CMK (cell line): ENCODE measurements at regions not wholly inside any gene's neighbourhood (a gene's known extent, or its start where the extent isn't known, plus 50 kb on each side); places are given as distances from the start of the nearest gene placed in this dataset.
"Not testable (repeated sequence)": the region's sequence is repeated elsewhere in the genome, so short reads cannot be mapped to it uniquely, and the experiment has no call there.

Experiments used
- DNase-seq: peaks from one replicate; pipeline ENCODE4 v3.0.0-alpha.2; 2010; ENCODE audit warnings: low read depth

GRCh38 chr3:105223815-105224214 lies 142.9 kb upstream of the ALCAM start:
- no peak for DNase-seq

GRCh38 chr3:105228696-105229095 lies 138.0 kb upstream of the ALCAM start:
- DNase-seq: no peak

DNA sequence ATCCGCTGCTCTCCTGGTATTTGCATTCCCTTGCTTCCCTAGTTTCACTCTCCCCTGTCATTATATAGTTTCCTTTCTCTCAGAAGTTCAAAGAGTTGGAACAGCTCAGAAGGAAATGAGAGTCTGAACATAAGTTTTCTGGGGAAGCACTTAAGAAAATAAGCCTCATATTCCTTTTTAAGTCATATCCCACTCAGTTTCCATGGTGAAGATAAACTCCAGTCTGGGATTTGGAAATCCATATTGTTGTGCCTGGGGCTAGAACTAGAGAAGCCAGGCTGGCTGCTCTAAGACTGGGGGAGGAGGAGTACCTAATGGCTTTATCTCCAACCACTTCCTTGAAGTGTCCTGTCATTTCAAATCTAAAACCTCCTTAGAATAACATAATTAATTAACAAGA lies 134.2 kb upstream of the ALCAM start:
- DNase-seq: no peak

- DNase-seq: no peak
Observed at GRCh38 chr3:105233010-105233409, 133.7 kb upstream of the ALCAM start.

DNA sequence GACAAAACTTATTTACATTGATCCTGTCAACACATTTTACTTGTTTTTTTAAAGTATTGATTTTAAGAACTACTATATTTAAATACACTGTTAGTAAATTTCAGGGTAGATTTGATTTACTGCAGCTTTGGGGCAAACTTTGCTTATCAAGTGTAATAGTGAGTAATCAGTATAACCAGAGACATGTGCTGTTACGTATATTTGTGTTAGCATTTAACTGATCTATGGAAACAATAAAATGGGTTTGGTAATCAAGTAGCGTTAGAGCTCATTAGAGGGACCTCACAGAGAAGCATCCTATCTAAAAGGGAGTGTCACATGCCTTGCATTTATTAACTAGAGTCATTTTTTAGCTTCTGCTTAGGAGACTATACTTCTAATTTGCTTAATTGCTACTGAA lies 131.5 kb upstream of the ALCAM start:
- no peak for DNase-seq

DNA sequence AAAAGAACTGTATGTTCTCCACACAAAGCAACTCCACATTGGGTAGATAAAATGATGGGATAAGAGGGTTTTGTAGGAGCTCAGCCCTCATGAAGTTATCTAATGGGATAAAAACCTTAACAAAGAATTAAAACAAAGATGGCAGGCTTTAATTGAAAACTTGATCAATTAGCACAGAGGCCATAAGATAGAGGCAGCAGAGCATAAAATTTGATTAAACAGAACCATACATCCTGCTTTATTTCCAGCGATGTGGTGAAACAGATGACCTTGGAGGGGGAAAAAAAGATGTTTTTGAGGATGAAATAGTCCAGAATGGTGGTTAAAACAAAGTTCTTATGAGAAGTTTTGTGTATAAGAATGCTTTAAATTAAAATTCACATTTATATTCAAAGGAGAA lies 130.9 kb upstream of the ALCAM start:
- no peak for DNase-seq

DNA sequence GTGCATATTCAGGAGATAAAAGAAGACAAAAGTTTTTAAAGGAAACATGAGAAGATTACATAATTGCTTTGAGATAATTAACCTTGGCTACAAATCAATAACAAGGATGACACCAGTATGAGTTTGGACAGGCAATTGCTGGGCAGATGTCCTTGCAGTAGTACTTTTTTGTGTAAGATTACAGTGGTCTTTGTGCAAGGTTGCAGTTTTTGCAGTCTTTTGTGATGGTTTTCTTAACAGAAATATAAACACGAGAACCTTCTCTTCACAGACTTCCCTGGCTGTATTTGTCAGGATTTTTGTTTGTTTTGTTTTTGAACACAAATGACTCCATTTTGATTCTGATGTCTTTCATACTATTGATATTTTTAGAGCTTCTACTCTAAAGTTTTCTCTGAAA lies 128.3 kb upstream of the ALCAM start:
- no peak for DNase-seq

- no peak for DNase-seq
Observed at GRCh38 chr3:105243076-105243475, 123.6 kb upstream of the ALCAM start.

DNA sequence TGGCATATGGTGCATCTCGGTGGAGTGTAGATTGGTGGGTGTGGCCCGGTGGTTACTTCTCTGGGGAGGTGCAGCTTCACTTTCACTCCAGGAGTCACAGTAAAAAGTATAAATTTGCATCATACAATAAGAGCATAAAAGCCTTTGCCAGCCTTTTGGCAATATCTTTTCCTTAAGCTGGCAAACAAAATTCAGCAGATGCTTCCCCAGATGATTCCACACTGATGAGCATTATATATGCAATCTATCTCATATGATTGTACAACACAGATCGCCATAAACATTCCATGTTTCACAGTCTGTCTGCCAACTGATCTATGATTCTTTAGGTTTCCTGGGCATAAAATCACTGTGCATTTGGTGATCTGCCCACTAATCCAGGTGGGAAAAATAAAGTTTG lies 120.2 kb upstream of the ALCAM start:
- no peak for DNase-seq

- DNase-seq: no peak
Observed at GRCh38 chr3:105253225-105253624, 113.5 kb upstream of the ALCAM start.

DNA sequence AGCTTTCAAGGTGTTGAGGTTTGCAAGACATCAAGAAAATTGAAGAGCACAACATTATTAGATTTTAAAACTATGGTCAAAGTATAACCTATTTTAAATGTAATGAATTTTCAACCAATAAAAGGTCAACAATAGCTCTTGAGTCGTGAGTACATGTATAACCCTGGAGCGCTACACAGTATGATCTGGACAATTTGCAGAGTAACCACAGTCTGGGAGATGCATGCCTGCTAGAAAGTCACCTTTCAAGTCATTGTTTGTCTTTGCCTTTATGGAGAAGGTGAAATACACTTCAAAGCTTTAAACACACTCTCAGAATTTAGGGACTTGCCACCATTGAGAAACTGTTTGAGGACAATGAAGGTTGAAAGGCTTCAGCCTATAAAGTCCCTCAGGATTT lies 112.6 kb upstream of the ALCAM start:
- DNase-seq: no peak

DNA sequence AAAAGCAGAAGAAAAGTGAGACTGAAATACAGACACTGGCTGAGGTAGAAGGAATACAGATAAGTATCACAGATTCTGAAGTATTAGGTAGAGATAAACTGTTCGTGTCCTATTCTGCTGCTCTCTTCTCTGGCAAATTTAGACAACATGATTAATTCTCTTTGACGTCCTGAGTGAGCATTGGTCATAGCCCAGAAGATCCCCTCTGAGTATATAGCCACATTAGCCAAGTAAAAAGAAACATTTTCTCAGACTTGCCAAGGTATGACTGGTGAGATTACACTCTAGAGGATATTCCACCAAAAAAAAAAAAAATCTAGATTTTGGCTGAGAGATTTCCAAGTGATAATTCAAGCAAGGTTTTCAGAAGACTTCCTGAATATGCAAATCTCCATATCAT lies 111.4 kb upstream of the ALCAM start:
- no peak for DNase-seq

GRCh38 chr3:105259496-105259895 lies 107.2 kb upstream of the ALCAM start:
- no peak for DNase-seq

DNA sequence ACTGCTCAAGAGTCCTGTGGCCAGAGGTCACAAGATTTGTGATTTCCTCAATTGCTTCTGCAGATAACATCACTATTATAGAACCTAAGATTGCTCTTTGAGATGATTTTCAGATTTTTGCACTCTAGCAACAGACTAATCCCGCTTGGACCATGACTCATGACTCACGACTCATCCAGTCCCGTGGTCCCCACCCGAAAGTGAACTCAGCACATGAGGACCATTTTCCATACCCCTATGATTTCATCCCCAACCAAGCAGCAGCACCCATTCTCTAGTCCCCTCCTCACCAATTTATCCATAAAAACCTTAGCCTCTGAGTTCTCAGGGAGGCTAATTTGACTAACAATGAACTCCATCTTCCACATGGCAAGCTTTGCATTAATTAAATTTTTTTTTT lies 106.3 kb upstream of the ALCAM start:
- no peak for DNase-seq

DNA sequence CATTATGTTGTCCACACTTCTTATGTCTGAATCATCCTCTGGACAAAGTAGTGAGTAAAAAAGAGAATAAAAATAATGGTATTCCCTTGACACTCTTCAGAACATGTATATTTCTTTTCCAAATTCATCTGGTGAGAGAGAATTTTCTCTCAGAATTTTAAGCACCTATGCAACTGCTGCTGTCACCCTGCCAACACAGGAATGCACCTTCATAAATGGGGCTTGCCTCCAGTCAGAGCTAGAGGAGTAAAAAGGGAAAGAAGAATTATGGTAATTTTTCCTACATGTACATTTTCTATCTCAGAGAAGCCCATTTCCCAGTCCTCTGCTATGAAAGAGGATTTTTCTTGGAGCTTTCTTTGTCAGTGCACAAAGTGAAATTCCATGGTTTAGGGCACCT lies 92.2 kb upstream of the ALCAM start:
- no peak for DNase-seq

- DNase-seq: no peak
Observed at GRCh38 chr3:105274958-105275357, 91.8 kb upstream of the ALCAM start.

DNA sequence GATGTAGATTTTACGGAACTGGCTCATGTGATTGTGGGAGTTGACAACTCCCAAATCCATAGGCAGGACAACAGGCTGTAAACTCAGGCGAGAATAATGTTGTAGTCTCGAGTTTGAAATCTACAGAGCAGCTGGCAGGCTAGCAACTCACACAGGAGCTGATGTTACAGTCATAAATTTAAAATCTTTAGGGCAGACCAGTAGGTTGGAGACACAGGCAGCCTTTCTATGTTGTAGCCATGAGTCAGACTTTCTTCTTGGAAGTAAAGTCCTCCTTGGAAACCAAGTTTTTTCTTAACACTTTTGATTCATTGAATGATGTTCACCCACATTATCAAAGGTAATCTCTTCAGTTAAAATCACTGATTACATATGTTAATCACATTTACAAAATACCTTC lies 89.1 kb upstream of the ALCAM start:
- DNase-seq: no peak

GRCh38 chr3:105278688-105279087 lies 88.0 kb upstream of the ALCAM start:
- no peak for DNase-seq

- DNase-seq: no peak
Observed at GRCh38 chr3:105281989-105282388, 84.7 kb upstream of the ALCAM start.

GRCh38 chr3:105284876-105285275 lies 81.8 kb upstream of the ALCAM start:
- no peak for DNase-seq

- no peak for DNase-seq
Observed at GRCh38 chr3:105285653-105286241, 81.0 kb upstream of the ALCAM start.

- no peak for DNase-seq
Observed at GRCh38 chr3:105293441-105293840, 73.3 kb upstream of the ALCAM start.

DNA sequence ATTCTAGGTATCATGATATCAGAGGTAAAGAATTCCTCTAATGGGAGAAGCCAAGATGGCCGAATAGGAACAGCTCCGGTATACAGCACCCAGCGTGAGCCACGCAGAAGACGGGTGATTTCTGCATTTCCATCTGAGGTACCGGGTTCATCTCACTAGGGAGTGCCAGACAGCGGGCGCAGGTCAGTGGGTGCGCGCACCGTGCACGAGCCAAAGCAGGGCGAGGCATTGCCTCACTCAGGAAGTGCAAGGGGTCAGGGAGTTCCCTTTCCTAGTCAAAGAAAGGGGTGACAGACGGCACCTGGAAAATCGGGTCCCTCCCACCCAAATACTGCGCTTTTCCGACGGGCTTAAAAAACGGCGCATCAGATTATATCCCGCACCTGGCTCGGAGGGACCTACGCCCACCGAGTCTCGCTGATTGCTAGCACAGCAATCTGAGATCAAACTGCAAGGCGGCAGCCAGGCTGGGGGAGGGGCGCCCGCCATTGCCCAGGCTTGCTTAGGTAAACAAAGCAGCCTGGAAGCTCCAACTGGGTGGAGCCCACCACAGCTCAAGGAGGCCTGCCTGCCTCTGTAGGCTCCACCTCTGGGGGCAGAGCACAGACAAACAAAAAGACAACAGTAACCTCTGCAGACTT lies 70.4 kb upstream of the ALCAM start:
- DNase-seq: not testable (repeated sequence)

DNA sequence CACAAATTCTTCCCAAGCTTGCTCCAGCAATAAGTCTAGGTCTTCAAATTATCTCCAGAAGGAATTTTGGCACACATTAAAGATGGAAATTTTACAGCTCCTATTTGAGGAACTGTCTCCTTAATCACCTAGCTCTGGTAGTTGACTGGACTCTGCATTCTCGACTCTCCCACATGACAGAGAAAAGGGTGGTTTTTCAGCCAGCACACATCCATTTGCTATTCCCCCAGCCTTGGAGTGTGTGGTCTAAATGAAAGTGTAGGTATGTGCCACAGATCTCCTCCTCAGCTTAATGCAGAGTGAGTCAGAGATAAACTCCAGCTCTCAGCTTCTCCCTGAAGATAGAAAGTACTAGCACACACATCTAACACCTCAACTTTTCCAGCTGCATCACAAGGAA lies 62.2 kb upstream of the ALCAM start:
- no peak for DNase-seq
